Activated CD4-positive, alpha-beta T cell treated with anti-CD3 and anti-CD28 coated beads, Interleukin-2, amount 50 U/mL, for 16 hours (primary cell): ENCODE measurements at regions not wholly inside any gene's neighbourhood (a gene's known extent, or its start where the extent isn't known, plus 50 kb on each side); places are given as distances from the start of the nearest gene placed in this dataset.

ENCODE experiments used
- DNase-seq: peaks from one replicate; pipeline ENCODE4 v3.0.0-alpha.2; 2020

DNA sequence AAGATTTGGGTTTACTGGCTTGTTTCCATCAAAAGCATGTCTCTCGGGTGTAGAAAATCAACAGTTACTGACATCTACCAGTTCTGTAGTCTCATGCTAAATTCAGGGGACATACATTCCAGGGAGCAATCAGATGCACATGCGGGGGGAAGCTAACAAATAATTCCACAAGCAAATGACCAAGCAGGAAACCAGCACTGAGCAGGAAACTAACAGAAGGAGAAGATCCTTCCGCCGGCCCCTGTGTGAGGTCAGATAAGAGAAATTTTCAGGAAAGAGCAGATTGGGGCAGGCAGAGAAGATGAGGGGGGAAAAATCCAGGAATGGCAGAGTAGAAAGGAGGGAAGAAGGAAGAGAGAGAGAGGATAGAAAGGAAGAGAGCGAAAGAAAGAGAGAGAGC is 127.6 kb upstream of the TMCC3 start:
- no peak for DNase-seq

DNA sequence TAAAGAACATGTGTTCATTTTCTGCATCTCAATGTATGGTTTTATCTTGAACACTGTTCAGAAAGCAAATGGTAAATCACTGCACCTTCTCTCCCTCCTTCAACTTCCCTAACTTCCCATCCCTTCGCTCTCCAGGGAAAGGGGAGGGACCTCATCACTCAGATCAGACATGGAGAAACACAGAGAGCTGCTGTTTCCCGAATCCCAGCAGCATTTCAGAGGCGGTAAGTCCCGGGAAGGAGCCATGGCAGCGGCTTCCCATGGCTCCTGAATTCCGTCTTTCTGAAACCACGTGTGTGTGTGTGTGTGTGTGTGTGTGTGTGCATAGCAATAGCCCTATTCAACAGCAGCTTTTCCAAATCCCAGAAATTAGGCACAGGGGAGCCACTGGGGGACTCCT is 125.4 kb upstream of the TMCC3 start:
- DNase-seq, result no peak

DNA sequence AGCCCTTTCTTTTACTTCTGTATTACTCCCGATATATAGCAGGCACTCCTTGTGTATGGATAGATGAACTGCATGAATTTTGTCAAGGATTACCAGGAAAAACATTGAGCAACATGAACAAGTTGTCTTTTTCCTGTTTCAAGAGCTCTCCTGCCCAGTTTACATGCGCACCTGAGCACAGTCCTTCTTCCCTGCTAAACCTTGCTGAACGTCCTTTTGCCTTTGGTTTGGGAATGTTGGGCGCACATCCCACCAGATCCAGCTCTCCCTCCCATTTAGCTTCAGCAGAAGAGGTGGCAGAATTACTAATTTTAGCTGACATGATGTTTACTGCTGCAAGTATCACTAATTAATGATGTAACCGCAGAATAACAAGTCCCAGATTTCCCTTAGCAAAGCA is 121.4 kb upstream of the TMCC3 start:
- no peak for DNase-seq

DNA sequence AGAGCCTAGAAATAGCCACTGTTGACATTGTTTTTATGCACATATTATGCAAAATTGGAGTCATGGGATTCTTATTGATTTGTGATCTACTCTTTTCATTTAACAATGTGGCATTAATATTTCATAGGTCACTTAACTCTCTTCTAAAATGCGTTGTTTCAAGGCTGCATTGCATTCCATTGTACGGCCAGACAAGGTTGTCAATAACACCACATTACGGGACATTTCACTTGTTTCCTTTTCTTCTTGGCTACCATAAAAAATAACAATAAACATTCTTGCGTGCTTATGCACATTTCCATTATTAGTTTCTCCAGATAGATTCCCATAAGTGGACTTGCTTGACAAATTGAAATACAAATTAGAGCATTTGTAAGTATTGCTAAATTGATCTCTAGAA is 120.8 kb upstream of the TMCC3 start:
- DNase-seq, result no peak

DNA sequence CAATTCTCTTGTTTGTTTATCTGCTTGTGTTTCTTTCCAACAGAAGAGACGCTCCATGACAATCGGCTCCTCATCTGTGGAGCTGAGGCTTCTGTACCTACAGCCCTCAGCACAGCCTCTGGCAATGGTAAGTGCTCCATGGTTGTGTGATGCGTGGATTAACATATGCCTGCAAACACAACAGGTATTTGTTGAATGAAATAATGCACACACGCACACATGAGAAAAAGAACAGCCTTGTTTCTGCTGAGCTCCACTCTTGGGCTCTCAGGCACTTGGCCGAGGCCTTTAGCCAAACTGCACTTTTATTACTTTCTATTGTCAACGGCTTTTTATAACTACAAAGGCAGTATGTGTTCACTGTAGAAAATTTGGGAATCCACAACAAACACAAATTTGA is 120.4 kb upstream of the TMCC3 start:
- DNase-seq, result no peak

DNA sequence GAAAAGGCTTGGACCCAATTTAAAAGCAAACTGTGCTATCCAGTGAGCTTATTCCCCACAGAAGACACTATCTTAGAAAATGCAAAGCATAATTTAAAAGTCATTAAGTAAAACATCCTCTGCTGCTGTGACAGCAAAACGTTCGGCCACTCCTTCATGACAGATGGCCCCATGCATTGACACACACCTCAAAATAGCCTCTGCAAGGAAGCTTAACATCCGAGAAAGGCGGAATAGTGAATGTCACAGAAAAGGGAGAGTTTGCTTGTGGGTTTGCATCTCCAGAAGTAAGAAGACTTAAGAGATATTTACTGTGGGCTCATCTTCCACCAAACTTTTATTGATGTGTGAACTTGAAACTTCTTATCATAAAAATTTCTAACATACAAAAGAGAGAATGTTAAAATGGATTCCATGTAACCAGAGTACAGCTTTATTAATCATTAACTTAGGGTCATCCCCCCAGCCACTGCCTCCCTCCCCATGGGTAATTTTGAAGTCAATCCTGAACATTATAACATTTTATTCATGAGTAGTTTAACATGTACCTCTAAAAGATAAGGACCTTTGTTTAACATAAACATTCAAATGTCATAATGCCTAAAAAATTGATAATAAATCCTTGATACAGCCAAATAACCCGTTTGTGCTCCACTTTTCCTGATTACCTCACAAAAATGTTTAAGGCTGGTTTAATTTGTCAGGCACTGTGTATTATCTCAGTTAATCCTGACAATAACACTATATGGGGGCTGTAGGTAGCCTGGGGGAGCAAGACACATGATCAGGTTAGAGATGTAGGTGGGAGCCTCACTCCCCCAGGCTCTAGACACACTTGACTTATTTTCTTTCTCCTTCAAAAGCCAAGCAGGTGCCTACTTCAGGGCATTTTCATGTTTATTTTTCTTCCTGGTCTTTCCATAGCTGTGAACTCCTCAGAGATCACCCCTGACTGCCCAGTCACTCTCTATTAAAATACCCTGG is 119.7 kb upstream of the TMCC3 start:
- DNase-seq, result no peak

DNA sequence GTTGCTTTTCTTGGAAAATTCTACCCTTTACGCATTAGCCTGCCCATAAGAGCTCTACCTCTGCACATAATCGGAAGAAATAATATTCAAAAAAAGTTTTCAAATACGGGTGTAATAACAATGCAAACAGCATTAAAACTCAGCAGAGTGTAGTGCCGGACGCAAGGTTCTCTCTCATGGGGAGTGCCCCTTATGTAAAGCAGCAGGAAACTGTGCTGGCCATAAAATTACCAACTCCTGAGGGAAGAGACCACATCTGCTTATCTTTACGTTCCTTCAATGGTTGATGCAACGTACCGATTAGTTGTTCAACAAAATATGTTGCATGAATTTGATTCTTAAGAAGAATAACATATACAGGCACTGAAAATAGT is 118.7 kb upstream of the TMCC3 start:
- DNase-seq, result no peak

DNA sequence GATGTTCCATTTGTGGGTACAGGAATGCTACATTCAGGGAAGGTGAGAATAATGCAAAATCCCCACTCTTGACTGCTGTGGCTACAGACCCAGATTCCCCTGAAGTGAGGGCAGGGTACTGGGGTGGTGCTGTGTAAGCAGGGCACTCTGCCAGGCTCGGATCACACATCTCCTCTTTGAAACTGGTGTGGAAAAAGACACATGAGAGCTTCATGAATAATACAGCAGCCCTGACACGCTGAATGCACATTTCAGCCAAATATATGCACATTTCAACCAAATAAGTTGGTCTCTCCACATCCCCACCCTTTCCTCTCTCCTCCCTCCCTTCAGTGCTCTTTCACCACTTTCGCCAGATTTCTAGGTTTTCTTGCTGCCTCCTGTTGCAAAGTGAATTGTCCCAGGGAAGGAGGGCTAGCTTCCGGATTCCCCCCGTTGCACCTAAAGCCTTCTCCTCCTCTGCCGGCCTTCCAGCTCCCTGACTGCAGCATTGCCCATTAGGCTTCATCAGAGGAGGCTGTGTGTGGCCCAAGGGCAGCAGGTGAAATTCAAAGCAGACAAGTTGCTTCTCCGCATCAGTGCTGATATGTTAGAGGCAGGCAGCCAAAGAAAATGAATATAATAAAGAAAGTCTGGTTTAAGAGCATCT is 118.2 kb upstream of the TMCC3 start:
- DNase-seq, result no peak

DNA sequence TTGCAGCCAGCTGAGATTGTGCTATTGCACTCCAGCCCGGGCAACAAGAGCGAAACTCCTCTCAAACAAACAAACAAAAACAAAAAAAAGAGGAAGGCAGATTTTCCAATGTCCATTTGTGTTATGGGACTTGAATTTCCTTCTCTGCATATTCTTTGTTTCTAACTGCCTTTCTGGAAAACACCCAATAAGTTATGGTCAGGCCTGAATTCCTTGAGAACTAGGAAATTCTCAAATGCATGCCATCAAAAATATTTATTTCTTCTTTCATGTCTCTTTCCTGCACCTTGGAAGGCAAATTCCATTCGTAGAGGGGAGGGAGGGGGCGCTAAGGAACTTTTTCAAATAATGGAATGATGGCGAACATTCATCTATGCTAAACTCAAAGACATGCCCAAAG is 117.6 kb upstream of the TMCC3 start:
- DNase-seq, result no peak

DNA sequence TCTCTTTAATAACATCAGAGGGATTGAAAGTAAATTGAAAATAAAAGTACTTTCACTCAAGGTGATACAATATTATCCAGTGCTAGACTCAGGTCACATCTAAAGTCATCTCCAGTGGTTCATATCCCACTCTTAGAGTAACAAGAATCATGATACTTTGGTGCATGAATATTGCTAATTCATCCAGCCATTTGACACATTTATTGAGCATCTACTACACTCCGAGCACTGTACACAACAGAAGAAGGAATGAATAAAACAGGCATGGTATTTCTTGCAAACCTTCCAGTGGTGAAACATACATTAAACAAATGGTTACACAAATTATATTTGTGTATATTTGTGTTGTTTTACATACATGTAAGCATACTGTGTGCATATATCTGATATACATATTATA is 116.0 kb upstream of the TMCC3 start:
- DNase-seq, result no peak

DNA sequence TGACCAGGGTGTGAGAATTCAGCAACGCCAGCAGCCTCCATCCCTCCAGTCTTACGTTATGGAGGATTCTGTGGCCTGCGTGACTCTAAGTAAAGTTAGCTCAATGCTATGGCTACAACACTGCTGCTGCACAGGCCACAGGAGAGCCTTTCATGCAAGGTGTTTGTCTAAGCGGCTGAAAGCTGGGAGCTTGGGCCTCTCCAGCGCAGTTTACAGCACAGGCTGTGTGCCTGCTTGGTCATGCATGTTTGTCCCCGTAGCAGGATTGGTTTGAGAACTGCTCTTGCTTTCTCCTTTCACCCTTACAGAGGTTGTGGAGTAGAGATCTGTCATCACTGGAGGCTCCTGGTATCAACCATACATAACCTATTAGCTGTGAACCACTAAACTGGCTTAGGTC is 113.1 kb upstream of the TMCC3 start:
- no peak for DNase-seq

DNA sequence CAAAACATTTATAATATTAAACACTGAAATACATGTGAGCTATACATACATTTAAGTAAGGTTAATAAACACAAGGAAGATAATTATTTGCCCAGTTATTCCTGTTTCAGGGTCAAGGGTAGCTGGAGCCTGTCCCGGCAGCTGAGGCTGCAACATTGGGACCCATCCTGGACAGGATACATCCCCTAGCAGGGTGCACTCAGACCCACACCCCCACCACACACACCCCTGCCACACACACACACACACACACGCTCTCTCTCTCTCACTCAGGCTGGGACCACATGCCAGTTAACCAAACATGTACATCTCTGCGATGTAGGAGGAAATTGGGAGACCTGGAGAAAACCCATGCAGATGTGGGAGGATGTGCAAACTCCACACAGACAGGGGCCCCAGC is 112.6 kb upstream of the TMCC3 start:
- DNase-seq, result no peak

DNA sequence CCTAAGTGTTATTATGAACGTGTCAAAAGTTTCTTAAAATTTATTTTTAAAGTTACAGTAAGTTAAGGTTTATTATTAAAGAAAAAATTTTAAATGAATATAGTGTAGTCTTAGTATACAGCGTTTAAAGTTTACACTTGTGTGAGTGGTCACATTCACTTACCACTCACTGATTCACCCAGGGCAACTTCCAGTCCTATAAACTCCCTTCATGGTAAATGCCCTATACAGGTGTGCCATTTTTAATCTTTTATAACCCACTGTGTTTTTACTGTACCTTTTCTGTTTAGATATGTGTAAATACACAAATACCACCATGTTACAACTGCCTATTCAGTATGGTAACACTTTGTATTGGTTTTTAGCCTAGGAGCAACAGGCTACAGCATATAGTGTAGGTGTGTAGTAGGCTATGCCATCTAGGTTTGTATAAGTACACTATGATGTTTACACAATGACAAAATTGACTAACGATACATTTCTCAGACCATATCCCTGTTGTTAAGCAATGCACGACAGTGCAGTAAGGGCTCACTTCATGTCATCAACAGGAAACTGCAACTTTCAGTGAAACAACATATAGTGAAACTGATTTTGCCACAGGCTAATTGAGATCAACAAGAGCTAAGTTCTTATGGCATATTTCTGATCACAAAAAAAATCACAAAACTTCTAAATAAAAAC is 112.0 kb upstream of the TMCC3 start:
- peak; percentile 64 for DNase-seq

DNA sequence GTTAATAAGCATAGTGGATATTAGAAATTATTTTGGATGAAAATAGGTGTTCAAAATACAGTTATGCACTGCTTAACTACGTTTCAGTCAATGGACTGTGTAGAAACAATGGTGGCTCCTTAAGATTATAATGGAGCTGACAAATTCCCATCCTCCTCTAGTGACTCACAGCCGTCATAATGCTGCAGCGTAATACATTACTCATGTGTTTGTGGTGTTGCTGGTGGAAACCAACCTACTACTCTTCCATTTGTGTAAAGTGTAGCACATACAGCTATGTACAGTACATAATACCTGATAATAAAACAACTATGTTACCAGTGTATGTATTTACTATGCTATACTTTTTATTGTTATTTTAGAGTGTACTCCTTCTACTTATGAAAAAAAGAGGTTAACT is 111.2 kb upstream of the TMCC3 start:
- peak; percentile 48 for DNase-seq

DNA sequence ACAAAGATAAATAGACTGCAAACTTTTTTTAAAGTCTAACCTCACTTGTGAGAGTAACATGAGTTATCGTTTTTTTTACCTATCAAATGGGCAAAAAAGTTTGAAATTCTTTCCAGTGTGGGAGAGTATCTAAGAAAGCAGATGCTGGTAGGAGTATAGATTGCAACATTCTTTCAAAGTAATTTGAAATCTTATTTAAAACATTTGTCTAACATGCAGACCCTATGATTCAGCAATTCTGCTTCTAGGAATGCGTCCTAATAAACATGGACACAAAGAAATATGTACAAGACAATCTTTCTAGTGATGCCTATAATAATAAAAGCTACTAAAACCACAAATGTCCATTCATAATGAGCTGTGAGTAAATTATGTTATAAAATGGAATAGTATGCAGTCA is 110.4 kb upstream of the TMCC3 start:
- DNase-seq, result no peak

DNA sequence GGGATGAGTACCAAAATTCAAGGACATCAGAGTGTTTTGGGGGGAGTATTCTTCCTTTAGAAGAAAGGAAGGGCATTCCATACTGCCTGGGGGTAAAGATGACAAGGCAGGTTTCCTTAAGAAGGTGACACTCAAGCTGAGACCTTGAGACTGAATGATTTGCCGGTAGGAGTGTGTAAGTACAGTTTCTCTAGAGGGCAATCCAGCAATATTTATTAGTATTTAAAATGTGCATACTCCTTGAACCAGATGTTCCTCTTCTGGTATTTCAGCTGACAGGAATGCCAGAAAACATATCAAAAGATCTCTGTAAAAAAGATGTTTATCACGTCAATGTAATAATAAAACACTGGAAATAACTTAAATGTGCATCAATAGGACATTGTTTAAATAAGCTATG is 106.4 kb upstream of the TMCC3 start:
- no peak for DNase-seq

DNA sequence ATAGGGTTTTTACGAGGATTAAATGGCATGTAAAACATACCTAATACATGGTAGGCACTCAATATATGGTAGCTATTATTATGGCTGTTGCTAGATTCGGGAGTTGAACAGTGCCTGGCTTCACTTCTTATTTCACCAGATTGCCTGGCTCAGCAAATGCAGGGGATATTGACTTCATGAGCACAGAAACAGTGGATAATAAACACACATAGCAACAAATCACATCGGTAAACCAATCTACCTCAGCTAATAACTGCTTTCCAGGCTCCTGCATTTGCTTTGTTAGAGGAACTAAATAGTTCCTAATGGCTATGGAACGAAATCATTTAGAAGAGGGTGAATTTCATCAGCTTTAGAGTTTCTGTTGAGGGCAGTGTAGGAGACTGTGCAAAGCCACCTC is 105.2 kb upstream of the TMCC3 start:
- no peak for DNase-seq

DNA sequence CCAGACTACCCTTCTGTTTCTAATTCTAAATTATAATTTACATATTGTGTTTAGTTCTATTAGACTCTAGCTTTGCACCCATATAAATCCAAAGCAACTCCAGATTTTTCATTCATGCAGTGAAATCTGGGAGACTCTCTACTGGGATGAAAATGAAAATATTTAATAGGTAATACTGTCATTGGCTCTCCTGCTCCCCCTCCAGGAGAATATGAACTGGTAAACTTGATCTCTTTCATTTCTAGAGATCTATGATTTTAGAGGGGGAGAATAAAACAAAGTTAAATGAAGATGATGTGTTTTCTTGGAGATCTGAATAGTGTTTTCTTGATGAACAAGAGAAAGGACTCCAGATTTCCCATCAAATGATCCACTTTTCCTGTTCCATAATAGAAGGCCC is 104.3 kb upstream of the TMCC3 start:
- DNase-seq, result no peak

DNA sequence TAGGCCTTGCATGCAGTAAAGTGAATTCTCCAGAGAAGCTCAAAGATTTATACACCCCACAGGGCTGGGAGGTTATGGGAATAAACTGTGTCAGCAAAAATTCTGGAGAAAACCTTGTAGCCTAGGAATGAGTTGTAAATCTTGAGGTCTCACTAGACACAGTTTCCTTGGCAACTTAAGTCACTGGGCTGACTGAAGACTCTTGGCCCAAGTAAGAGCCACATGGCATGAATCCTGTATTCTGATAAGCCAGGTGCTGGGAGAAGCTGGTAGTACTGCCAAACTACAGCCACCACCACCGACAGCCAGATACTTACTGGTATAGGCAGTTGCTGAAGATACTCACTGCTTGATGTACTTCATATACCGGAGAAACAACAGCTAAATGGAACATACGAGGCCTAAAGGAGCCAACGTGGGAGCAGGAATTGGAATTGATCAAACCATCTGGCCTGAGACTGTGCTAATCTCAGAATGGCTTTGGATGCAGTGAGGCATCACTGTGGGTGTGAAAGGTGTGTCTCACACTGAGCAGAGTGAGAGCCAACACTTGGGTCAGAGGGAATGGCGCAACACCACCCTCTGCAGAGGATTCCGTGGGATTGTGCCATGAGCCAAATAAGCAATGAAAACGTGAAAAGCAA is 102.8 kb upstream of the TMCC3 start:
- DNase-seq, result no peak

DNA sequence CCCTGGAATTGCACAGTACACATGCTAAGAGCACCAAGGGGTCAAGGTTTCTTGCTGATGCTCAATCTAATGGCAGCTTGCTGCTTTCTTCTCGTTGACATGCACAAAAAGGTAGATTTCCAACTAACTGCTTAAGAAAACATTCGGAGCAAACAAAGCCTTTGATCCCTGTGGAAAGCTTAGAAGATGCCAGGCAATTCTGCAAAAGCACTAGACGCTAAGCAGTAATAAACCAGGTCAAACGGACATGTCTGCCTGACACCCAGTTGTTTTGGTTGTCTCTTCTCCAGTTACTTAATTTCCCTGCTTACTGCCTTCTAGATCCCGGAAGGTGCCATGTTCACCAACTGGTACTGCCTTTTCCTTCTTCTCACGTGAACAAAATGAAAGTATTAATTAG is 100.5 kb upstream of the TMCC3 start:
- no peak for DNase-seq

DNA sequence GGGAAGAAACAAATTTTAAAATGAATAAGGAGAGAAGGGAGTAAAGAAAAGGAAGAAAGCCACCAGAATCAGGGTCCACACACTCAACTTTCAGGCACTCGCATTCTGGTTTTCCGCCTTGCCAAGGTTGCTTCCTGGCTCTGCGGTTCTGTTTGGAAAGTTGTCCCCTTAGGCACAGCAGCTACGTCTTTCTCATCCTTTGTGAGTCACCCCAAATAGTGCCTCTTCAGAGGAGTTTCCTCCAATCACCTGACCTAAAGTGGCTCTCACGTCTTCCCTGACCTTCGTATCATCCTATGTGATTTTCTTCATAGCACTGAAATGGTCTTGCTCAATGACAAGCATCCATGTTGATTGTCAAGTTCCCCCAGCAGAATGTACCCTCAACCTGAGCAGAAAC is 99.5 kb upstream of the TMCC3 start:
- no peak for DNase-seq

DNA sequence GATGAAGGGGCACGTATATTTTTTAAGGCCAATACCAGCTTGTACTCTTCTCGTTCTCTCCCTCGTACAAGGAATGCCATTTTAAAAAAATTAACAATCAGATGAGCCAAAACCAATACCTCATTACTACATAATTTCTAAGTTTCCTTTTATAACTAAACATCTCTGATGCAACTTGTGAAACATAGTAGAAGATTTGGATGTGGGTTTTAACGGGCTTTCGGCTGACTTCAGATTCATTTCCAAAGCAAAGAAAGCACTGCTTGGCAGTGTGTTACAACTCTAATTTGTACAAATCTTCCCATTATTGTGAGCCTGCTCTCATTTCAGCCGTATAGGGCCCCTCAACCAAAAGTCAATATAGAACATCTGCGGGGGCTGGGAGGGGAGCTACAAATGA is 99.1 kb upstream of the TMCC3 start:
- no peak for DNase-seq

DNA sequence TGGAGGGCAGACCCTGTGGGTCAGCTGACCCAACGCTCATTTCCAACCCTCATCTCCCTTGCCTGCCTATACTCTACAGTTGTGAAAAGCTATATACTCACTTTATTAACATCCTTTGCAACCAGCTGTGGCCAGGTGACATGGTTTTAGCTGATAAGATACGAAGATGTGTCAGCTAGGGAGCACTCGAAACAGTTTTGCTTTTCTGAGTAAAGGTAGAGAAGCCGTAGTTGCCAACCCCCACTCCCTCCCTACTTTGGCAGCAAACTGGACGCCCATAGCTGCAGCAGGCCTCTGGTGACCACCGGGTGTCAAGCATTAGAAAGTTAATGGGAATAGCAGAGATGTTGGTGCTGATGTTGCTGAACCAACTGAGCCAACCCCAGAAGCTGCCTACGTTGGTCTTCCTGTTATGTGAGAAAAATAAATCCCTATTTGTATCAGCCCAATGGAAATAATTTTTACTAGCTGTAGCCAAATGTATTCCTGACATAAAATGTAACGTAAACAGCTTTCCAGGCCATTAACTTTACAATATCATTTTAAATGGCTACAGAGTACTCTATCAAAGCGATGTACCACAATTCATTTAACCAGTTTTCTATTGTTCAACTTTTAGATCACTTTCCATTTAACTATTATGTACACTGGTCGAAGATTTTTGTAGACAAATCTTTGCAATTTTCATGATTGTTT is 98.5 kb upstream of the TMCC3 start:
- no peak for DNase-seq
